Endothelial cell (in vitro differentiated cells): ENCODE measurements at regions not wholly inside any gene's neighbourhood (a gene's known extent, or its start where the extent isn't known, plus 50 kb on each side); places are given as distances from the start of the nearest gene placed in this dataset.

ENCODE experiments used
- DNase-seq: peaks from one replicate; pipeline ENCODE4 v3.0.0; 2021; ENCODE audit warnings: low spot score
- H3K27ac Mint-ChIP-seq: one replicate; pipeline ENCODE4 v1.8.0; 2021; ENCODE audit warnings: mixed read lengths, inconsistent platforms; ENCODE audit not compliant: unreplicated experiment
- H3K27me3 Mint-ChIP-seq: one replicate; pipeline ENCODE4 v1.8.0; 2021; ENCODE audit warnings: mild to moderate bottlenecking, moderate library complexity, mixed read lengths, inconsistent platforms; ENCODE audit not compliant: unreplicated experiment
- H3K36me3 Mint-ChIP-seq: one replicate; pipeline ENCODE4 v1.8.0; 2021; ENCODE audit warnings: mild to moderate bottlenecking, low read depth, mixed read lengths, inconsistent platforms; ENCODE audit not compliant: unreplicated experiment
- H3K4me1 Mint-ChIP-seq: one replicate; pipeline ENCODE4 v1.8.0; 2021; ENCODE audit warnings: mild to moderate bottlenecking, mixed read lengths, inconsistent platforms; ENCODE audit not compliant: unreplicated experiment
- H3K4me3 Mint-ChIP-seq: one replicate; pipeline ENCODE4 v1.8.0; 2021; ENCODE audit warnings: mild to moderate bottlenecking, mixed read lengths, inconsistent platforms; ENCODE audit not compliant: unreplicated experiment
- H3K9me3 Mint-ChIP-seq: one replicate; pipeline ENCODE4 v1.8.0; 2021; ENCODE audit warnings: mixed read lengths, inconsistent platforms; ENCODE audit not compliant: unreplicated experiment
- CTCF ChIP-seq: fragments of 200-600 bp; sonication (generic); IDR thresholded peaks from one replicate; pipeline ENCODE4 v1.5.0; 2021; ENCODE audit warnings: antibody characterized with exemption; ENCODE audit not compliant: unreplicated experiment

GRCh38 chr12:9348906-9349518 lies 140.8 kb upstream of the PZP start:
- no peaks in the 10 kb centered on the region for H3K4me1 Mint-ChIP-seq
- no peak overlapping the region for H3K27ac Mint-ChIP-seq
- H3K4me3 Mint-ChIP-seq = no peak overlapping the region
- H3K36me3 Mint-ChIP-seq = peaks cover 9% of the 10 kb centered on the region
- no peaks in the 10 kb centered on the region for H3K27me3 Mint-ChIP-seq
- peaks cover under 1% of the 10 kb centered on the region for H3K9me3 Mint-ChIP-seq
- DNase-seq = no peak
- no peak for TF ChIP-seq CTCF

DNA sequence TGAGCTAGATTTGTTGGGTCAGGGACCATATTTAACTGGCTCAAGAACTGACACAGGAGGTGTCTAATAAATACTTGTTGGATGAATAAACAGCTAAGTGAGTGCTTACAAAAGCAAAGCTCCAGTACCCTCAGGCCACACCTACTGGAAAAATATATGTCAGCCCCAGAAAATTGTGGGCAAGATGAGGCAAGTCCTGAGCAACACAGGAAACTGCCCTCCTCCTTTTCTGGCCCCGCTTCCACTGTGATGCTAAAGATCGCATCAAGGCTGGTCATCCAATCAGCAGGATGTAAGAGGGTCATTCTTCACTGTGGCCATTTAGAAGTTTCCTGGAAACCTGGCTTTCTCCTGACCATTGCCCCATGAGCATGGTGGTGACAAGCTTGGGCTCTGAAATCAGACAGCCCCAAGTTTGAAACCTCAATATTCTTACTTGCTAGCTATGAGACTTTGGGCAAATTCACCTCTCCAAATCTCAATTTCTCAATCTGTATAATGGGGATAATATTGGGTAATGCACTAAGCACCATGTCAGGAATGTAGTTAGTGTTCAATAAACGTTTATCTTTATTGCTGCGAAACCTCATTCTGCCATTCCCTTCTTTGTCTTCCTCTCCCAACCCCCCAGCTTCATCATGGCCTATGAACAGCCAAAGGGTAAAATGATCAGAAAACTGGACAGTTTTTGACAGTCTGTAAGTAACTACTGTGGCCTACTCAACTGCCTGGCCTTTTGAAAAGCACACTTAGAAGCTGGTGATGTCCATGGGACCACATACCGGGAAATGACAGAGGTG lies 139.3 kb upstream of the PZP start:
- DNase-seq = no peak

GRCh38 chr12:9346866-9347327 lies 138.7 kb upstream of the PZP start:
- no peaks in the 10 kb centered on the region for H3K9me3 Mint-ChIP-seq
- H3K27ac Mint-ChIP-seq = no peak overlapping the region
- no peak for TF ChIP-seq CTCF
- peaks cover 1% of the 10 kb centered on the region for H3K36me3 Mint-ChIP-seq
- no peaks in the 10 kb centered on the region for H3K27me3 Mint-ChIP-seq
- H3K4me1 Mint-ChIP-seq = no peaks in the 10 kb centered on the region
- no peak for DNase-seq
- no peak overlapping the region for H3K4me3 Mint-ChIP-seq

More for the DNA sequence above, 139.3 kb upstream of the PZP start:
- Mint-ChIP-seq H3K4me1 (no peaks in the 10 kb centered on the region), H3K36me3 (peaks cover 8% of the 10 kb centered on the region), H3K9me3 (no peaks in the 10 kb centered on the region), H3K4me3 (no peak overlapping the region), H3K27me3 (no peaks in the 10 kb centered on the region), H3K27ac (no peak overlapping the region)
- no peak for TF ChIP-seq CTCF

- Mint-ChIP-seq H3K9me3 (no peaks in the 10 kb centered on the region), H3K36me3 (no peaks in the 10 kb centered on the region), H3K4me1 (no peaks in the 10 kb centered on the region), H3K27ac (no peak overlapping the region), H3K27me3 (no peaks in the 10 kb centered on the region), H3K4me3 (no peak overlapping the region)
- TF ChIP-seq CTCF = no peak
- no peak for DNase-seq
These were observed 137.0 kb upstream of the PZP start for GRCh38 chr12:9345171-9345570.

- no peak overlapping the region for H3K27ac Mint-ChIP-seq
- no peaks in the 10 kb centered on the region for H3K9me3 Mint-ChIP-seq
These were observed 136.3 kb upstream of the PZP start for GRCh38 chr12:9344541-9344940.

More at GRCh38 chr12:9344541-9344940, 136.3 kb upstream of the PZP start:
- H3K4me1 Mint-ChIP-seq = no peaks in the 10 kb centered on the region
- no peak overlapping the region for H3K4me3 Mint-ChIP-seq
- no peaks in the 10 kb centered on the region for H3K36me3 Mint-ChIP-seq
- TF ChIP-seq CTCF = no peak
- no peaks in the 10 kb centered on the region for H3K27me3 Mint-ChIP-seq
- DNase-seq = no peak
